NCI-H1105 treated with DMSO at 0.1 percent for 48 hours (cell line): ENCODE measurements at regions not wholly inside any gene's neighbourhood (a gene's known extent, or its start where the extent isn't known, plus 50 kb on each side); places are given as distances from the start of the nearest gene placed in this dataset.

Experiments used
- DNase-seq: peaks from one replicate; lab custom pipeline; 2025; lab: John Stamatoyannopoulos, UW

GRCh38 chr1:213643360-213643759 lies 344.4 kb upstream of the PROX1 start:
- no peak for DNase-seq

GRCh38 chr1:213647864-213648650 lies 339.7 kb upstream of the PROX1 start:
- DNase-seq, result no peak

GRCh38 chr1:213649373-213649772 lies 338.4 kb upstream of the PROX1 start:
- no peak for DNase-seq

DNA sequence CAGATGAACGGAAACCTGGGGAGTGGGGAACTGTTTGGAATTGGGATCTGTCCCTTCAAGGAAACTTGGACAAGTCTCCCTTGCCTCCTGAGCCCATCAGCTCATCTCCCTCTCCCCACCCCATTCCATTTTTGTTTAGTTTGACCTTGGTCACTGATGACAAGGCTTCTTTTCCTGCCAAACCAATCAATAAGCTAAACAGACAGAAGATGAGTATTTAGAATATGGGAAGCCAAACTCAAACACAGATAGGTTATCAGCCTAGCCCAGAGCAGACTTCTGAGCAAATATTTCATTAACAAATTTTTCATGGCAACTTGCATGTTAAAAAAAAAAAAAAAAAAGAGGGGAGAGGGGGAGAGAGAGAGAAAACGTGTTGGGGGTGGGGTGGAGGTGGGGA lies 337.2 kb upstream of the PROX1 start:
- DNase-seq, result no peak

DNA sequence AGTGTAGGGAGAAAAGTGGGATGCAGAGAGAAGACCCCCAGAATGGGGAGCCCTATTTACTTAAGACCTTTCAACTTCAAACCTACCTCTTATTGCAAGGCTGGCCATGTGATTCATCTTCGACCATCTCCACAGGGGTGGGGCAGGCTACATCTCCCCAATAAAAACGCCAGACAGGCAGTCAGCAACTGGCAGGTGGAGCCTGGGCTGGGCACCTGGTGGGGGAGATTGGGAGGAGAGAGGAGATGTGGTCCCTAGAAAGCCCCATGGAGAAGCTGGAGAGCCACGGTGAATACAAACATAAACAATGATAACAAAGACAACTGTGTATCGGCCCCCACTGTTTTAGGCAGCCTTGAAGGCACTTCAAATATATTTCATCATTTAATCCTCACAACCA lies 336.7 kb upstream of the PROX1 start:
- DNase-seq, result no peak

- DNase-seq, result no peak
Observed at GRCh38 chr1:213652109-213652508, 335.7 kb upstream of the PROX1 start.

DNA sequence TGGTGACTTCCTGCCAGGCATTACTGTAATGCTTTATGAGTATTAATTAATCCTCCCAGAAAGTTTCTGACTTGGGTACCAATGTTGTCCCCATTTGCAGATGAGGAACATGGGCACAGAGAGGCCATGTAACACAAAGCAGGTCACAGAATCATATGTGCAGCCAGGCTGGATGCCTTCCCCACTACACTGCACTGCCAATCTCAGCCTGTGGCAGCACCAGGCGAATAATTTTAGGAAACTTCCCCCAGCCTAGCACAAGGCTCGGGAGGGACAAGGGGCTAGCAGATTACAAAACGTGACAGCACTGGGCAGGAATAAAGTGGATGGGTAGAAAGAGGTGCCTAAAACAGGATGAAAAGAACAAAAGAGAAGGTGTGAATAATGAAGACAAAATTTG lies 331.7 kb upstream of the PROX1 start:
- DNase-seq, result no peak

DNA sequence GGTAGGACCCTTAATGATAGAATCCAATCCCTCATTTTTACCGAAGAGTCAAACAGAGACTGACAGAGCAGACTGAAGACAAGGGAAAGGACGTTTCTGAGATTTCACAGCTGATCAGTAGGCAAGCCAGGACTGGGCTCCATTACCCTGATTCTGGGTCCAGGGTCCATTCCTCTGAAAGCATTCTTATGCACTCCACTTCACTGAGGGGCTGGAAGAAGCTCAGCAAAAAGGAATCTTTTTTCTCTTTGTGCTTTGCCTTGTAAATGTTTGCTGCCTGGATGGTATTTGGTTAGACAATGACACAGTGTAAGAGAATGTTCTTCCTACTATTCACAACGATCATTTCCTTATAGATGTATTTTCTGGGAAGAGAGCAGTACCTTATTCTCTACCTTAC lies 331.3 kb upstream of the PROX1 start:
- no peak for DNase-seq

- DNase-seq, result no peak
Observed at GRCh38 chr1:213657013-213657412, 330.8 kb upstream of the PROX1 start.

- DNase-seq, result no peak
Observed at GRCh38 chr1:213657879-213658278, 329.9 kb upstream of the PROX1 start.

GRCh38 chr1:213658457-213658856 lies 329.3 kb upstream of the PROX1 start:
- no peak for DNase-seq

GRCh38 chr1:213659580-213660547 lies 327.9 kb upstream of the PROX1 start:
- DNase-seq, result no peak

- no peak for DNase-seq
Observed at GRCh38 chr1:213661302-213661701, 326.5 kb upstream of the PROX1 start.

GRCh38 chr1:213666113-213666512 lies 321.7 kb upstream of the PROX1 start:
- DNase-seq, result peak; percentile 54

DNA sequence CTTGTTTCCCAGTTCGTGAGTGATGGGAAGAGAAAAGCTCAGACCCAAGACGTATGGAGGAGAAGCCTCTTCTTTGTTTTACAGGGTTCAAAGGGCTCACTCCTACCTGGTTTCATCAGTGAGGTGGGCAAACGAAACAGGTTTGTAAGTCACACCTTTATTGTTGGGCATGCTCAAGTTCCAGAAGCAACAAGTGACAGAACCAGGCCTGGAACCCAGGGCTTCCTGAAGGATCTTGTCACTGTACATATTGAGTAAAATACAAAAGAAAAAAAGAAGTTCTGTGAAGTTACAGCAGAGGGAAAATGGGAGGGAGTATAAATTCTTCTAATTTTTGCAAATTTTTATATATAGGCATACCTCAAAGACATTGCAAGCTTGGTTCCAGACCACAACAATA lies 320.9 kb upstream of the PROX1 start:
- DNase-seq, result no peak

- DNase-seq, result no peak
Observed at GRCh38 chr1:213669512-213669911, 318.3 kb upstream of the PROX1 start.

DNA sequence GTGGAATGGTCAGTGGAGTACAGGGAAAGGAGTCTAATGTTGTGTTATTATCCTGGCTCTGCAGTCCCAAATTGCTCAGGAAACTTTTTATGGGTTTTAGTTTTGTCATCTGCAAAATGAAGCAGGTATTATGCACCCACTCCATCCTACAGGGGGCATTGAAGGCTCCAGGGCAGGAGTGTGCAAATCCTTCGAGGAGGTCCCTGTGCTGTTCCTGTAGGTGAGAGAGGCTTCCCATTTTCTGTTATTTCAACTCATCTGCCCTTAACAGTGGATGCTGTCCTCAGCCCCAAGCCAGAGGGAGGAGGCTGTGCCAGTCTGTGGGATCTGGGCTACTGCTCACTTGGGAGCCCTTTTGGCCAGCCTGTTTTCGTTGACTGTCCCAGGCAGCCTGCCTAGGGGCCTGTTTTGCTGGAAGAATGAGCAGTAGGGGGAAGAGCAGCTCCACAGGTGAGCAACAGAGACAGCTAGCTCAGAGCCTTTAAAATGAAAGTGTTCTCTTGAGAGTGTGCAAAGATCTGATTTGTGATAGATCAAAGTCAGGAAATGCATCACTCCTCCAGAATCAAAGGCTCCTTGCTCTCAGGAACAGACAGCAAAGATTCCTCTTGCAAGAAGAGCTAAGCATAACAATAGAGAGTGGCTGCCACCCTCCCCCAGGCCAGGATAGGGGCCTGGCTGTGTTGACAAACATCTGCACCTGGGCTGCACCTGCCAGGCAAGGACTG lies 317.6 kb upstream of the PROX1 start:
- peak; percentile 95 for DNase-seq

GRCh38 chr1:213670692-213671023 lies 317.1 kb upstream of the PROX1 start:
- no peak for DNase-seq

DNA sequence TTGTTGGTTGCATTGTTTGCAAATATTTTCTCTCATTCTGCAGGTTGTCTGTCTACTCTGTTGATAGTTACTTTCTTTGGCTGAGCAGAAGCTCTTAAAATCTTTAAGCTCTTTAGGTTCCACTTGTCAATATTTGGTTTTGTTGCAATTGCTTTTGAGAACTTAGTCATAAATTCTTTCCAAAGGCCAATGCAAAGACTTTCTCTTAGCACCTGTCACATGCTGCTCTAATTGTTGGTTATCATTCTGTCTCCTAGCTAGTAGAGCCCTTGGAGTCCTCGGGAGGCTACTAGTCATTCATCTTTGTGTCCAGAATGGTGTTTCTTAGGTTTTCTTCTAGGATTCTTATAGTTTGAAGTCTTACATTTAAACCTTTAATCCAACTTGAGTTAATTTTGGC lies 312.7 kb upstream of the PROX1 start:
- no peak for DNase-seq

DNA sequence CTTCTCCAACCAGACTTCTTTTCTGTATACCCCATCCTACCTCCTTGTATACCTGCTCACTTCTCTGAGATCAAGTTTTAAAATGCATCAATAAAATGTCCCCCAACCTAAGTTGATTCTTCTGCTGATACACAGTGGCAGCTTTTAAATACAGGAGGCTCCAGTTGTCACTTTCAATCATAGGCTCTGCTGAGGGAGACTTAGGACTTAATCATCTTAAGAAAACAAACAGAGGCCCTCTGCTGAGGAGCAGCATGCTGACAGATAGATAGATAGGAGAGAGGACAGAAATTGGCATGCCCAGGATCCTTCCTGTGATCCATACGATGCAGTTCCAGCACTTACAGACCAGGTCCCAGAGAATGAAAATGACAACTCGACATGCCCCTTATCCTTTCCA lies 311.0 kb upstream of the PROX1 start:
- DNase-seq, result no peak

- no peak for DNase-seq
Observed at GRCh38 chr1:213678348-213678747, 309.4 kb upstream of the PROX1 start.

DNA sequence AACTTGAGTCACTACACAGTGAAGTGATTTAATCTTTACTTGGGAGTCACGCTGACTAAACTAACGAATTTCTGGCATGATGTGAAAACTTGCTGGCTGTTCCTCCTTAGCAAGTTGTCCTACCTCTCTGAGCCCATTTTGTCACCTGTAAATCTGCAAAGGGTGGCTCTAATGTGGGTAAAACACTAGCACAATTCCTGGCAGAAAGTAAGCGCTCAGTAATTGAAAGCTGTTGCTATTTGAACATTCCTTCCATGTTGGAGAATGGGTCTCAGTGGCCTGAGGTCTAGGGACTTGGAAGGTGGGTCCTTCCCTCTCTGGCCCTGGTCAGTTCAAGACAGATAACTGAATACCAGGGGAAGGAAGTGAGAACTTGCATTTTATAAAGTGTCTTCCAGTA lies 309.0 kb upstream of the PROX1 start:
- no peak for DNase-seq

DNA sequence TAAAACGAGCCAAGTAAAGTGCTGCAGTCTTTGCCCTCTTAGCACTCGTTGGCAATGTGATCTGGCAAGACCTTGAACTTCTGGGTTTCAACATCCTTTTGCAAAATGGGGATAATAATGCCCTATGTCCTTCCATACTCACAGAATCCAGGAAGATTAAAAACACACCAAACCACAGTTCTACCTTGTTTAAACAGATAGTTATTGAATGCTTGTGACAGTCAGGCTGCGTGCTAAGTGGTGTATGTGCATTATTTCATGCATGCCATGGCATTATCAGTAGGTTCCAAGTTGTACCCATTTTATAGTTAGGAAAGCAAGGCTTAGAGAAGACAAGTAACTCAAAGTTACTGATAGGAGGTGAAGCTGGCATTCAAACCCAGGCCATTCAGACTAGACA lies 308.6 kb upstream of the PROX1 start:
- DNase-seq, result no peak
